Limb (tissue), 2 donors: ENCODE measurements at regions not wholly inside any gene's neighbourhood (a gene's known extent, or its start where the extent isn't known, plus 50 kb on each side); places are given as distances from the start of the nearest gene placed in this dataset.

Source experiments
- DNase-seq, 2 donors: peaks; one replicate each; pipeline ENCODE4 v3.0.0-alpha.2; 2016; ENCODE audit errors: extremely low spot score in 2 of 2

GRCh38 chr16:79795556-79795955, 195.0 kb upstream of the MAF start:
- DNase-seq, result no peak

GRCh38 chr16:79794941-79795340, 194.4 kb upstream of the MAF start:
- DNase-seq, result no peak

GRCh38 chr16:79792664-79793351, 192.3 kb upstream of the MAF start:
- DNase-seq, result peak; percentile 33 to 44

- DNase-seq, result no peak
These were observed 191.5 kb upstream of the MAF start for GRCh38 chr16:79792076-79792475.

- no peak for DNase-seq
These were observed 190.3 kb upstream of the MAF start for GRCh38 chr16:79790854-79791253.

GRCh38 chr16:79788949-79789348, 188.4 kb upstream of the MAF start:
- no peak for DNase-seq

GRCh38 chr16:79786389-79786788, 185.9 kb upstream of the MAF start:
- no peak for DNase-seq

GRCh38 chr16:79784007-79784406, 183.5 kb upstream of the MAF start:
- DNase-seq, result no peak

GRCh38 chr16:79777679-79778078, 177.1 kb upstream of the MAF start:
- DNase-seq, result no peak

GRCh38 chr16:79776243-79776847, 175.8 kb upstream of the MAF start:
- DNase-seq, result no peak

- DNase-seq, result no peak
These were observed 172.2 kb upstream of the MAF start for GRCh38 chr16:79772784-79773183.

GRCh38 chr16:79772048-79772447, 171.5 kb upstream of the MAF start:
- no peak for DNase-seq

- peak; percentile 90 to 95 for DNase-seq
These were observed 169.9 kb upstream of the MAF start for GRCh38 chr16:79770244-79771064.

- DNase-seq, result no peak
These were observed 169.3 kb upstream of the MAF start for GRCh38 chr16:79769928-79770243.

GRCh38 chr16:79769270-79769927, 168.9 kb upstream of the MAF start:
- no peak for DNase-seq

GRCh38 chr16:79768276-79768970, 167.9 kb upstream of the MAF start:
- DNase-seq, result no peak

GRCh38 chr16:79767421-79768275, 167.1 kb upstream of the MAF start:
- no peak for DNase-seq

GRCh38 chr16:79765901-79766394, 165.4 kb upstream of the MAF start:
- DNase-seq, result no peak

GRCh38 chr16:79765431-79765830, 164.9 kb upstream of the MAF start:
- DNase-seq, result no peak

GRCh38 chr16:79764415-79765110, 164.0 kb upstream of the MAF start:
- DNase-seq, result no peak
